HepG2 (cell line): ENCODE measurements at regions not wholly inside any gene's neighbourhood (a gene's known extent, or its start where the extent isn't known, plus 50 kb on each side); places are given as distances from the start of the nearest gene placed in this dataset.

ENCODE experiments used
- ATAC-seq: fragments of 200-7000 bp; cut with Tn5 transposase; 3 replicates; pipeline ENCODE4 v1.9.1; 2020; ENCODE audit warnings: mild to moderate bottlenecking, moderate library complexity
- BruUV-seq: library from RNA; stranded (reverse); fragments of 400-500 nt; replicated peaks from 2 replicates; lab custom pipeline; 2021; lab: Mats Ljungman, UMichigan
- CTCF ChIA-PET: fragments of 300-600 bp; formaldehyde crosslinking; extraction: SDS; loops from one replicate; lab custom pipeline; 2021; ENCODE audit warnings: low total read pairs, inconsistent platforms, low intra/inter-chr PET ratio; lab: Yijun Ruan, JAX
- POLR2A ChIA-PET: fragments of 350-600 bp; sonication (Branson Sonifier 250); formaldehyde crosslinking; loops from one replicate; lab custom pipeline; 2020; ENCODE audit warnings: antibody characterized with exemption, inconsistent platforms; lab: Yijun Ruan, JAX
- DNase-seq: peaks from one replicate; pipeline ENCODE4 v3.0.0-alpha.2; 2015; ENCODE audit warnings: low spot score
- FAIRE-seq: peaks from 3 replicates; lab custom pipeline; 2011; peaks lifted over from hg19 to GRCh38; lab: Jason Lieb, UNC
- H2AFZ ChIP-seq: one replicate; pipeline ENCODE4 v1.6.1; 2011; ENCODE audit warnings: low read length, inconsistent platforms
- H3K27ac ChIP-seq: fragments of 300-600 bp; 3 replicates; pipeline ENCODE4 v1.8.0; 2011; ENCODE audit warnings: mixed run types, mild to moderate bottlenecking, mixed read lengths, low read length, inconsistent platforms; ENCODE audit not compliant: insufficient read depth; ENCODE audit errors: extremely low read length
- H3K27me3 ChIP-seq, 2 experiments: fragments of 200-600 bp in 1 of 2; 2 replicates in 1 of 2; 3 replicates in 1 of 2; pipeline versions ENCODE4 v1.6.0 to v1.8.0; 2011; ENCODE audit warnings: low read length in 2 of 2, mild to moderate bottlenecking in 2 of 2, moderate library complexity in 2 of 2, inconsistent platforms in 1 of 2; ENCODE audit not compliant: insufficient read depth in 2 of 2, control insufficient read depth in 1 of 2
- H3K36me3 ChIP-seq, 2 experiments: fragments of 200-600 bp in 1 of 2; replicated peaks in 1 of 2; 2 replicates in 1 of 2; 3 replicates in 1 of 2; pipeline versions ENCODE4 v1.5.1 to v1.8.0; 2011; ENCODE audit warnings: low read length in 2 of 2, inconsistent platforms in 1 of 2; ENCODE audit not compliant: insufficient read depth in 2 of 2, control insufficient read depth in 1 of 2
- H3K4me1 ChIP-seq: 2 replicates; pipeline ENCODE4 v1.5.1; 2012; ENCODE audit warnings: low read length, inconsistent platforms; ENCODE audit not compliant: insufficient read depth
- H3K4me2 ChIP-seq: 2 replicates; pipeline ENCODE4 v1.6.0; 2011; ENCODE audit warnings: low read depth, low read length, inconsistent platforms
- H3K4me3 ChIP-seq, 3 experiments: fragments of 200-600 bp in 1 of 3; sonication (generic), shearing (Covaris generic) in 1 of 3; replicated peaks in 1 of 3; 2 replicates each; pipeline ENCODE4 v1.5.1; 2011 to 2016; ENCODE audit warnings: low read length in 3 of 3, inconsistent platforms in 2 of 3, low read depth in 2 of 3, mild to moderate bottlenecking in 2 of 3, control low read depth in 1 of 3, mixed read lengths in 1 of 3; ENCODE audit not compliant: insufficient read depth in 1 of 3
- H3K79me2 ChIP-seq: one replicate; pipeline ENCODE4 v1.6.1; 2011; ENCODE audit warnings: low read length, inconsistent platforms; ENCODE audit not compliant: insufficient read depth
- H3K9ac ChIP-seq: 2 replicates; pipeline ENCODE4 v1.6.0; 2011; ENCODE audit warnings: mild to moderate bottlenecking, low read depth, low read length, inconsistent platforms; ENCODE audit not compliant: insufficient read depth
- H3K9me3 ChIP-seq: 2 replicates; pipeline ENCODE4 v1.5.1; 2012; ENCODE audit warnings: mild to moderate bottlenecking, low read length
- H4K20me1 ChIP-seq: 2 replicates; pipeline ENCODE4 v1.6.0; 2011; ENCODE audit warnings: inconsistent platforms, mild to moderate bottlenecking, low read length, moderate library complexity; ENCODE audit not compliant: insufficient read depth
- IRF2 ChIP-seq: IDR thresholded peaks from 2 replicates; pipeline ENCODE4 v1.6.1; 2018; ENCODE audit warnings: missing genetic modification reagents, missing compliant biosample characterization
- PRPF4 ChIP-seq: fragments of 200-400 bp; formaldehyde crosslinking; IDR thresholded peaks from 2 replicates; pipeline ENCODE4 v1.6.1; 2016; ENCODE audit warnings: low read length, low read depth; ENCODE audit not compliant: poor library complexity, severe bottlenecking
- SPEN ChIP-seq: sonication (generic); formaldehyde crosslinking; IDR thresholded peaks from 2 replicates; pipeline ENCODE4 v1.5.1; 2020; ENCODE audit warnings: low read depth, mild to moderate bottlenecking, missing genetic modification reagents
- THYN1 ChIP-seq: sonication (generic); formaldehyde crosslinking; IDR thresholded peaks from 2 replicates; pipeline ENCODE4 v1.8.1; 2023; ENCODE audit warnings: low read depth, mild to moderate bottlenecking, moderate library complexity, missing genetic modification reagents, borderline replicate concordance
- TRIM24 ChIP-seq: sonication (generic); formaldehyde crosslinking; IDR thresholded peaks from 2 replicates; pipeline ENCODE4 v1.8.0; 2022; ENCODE audit warnings: mild to moderate bottlenecking, missing genetic modification reagents
- ZBTB42 ChIP-seq: sonication (generic); formaldehyde crosslinking; IDR thresholded peaks from 2 replicates; pipeline ENCODE4 v1.5.0; 2020; ENCODE audit warnings: mild to moderate bottlenecking, missing genetic modification reagents
- ZFP62 ChIP-seq: sonication (generic); formaldehyde crosslinking; IDR thresholded peaks from 2 replicates; pipeline ENCODE4 v1.4.0; 2020; ENCODE audit warnings: missing genetic modification reagents
- ZNF260 ChIP-seq: sonication (generic); formaldehyde crosslinking; IDR thresholded peaks from 2 replicates; pipeline ENCODE4 v1.4.0; 2020; ENCODE audit warnings: missing genetic modification reagents, low read depth, mild to moderate bottlenecking, borderline replicate concordance
- ZNF496 ChIP-seq: sonication (generic); formaldehyde crosslinking; IDR thresholded peaks from 2 replicates; pipeline ENCODE4 v1.8.1; 2023; ENCODE audit warnings: mild to moderate bottlenecking, moderate library complexity, missing genetic modification reagents; ENCODE audit not compliant: insufficient replicate concordance
- ZNF772 ChIP-seq: sonication (generic); formaldehyde crosslinking; IDR thresholded peaks from 2 replicates; pipeline ENCODE4 v1.5.0; 2020; ENCODE audit warnings: mild to moderate bottlenecking, missing genetic modification reagents
- WGBS: methylation state at CpG from one replicate; pipeline ENCODE4 v1.1.6; 2017; ENCODE audit warnings: low lambda C conversion rate; 5-methylcytosine and 5-hydroxymethylcytosine counted together
- in situ Hi-C: cut with HindIII; loops from 2 replicates; pipeline ENCODE4 v1.10.0; 2017; ENCODE audit warnings: low pct_unique_long_range_greater_than_20kb; ENCODE audit not compliant: extremely low pct_ligation_motif_present
- intact Hi-C: fragments of 100-400 bp; cut with micrococcal nuclease; formaldehyde crosslinking; loops from one replicate; pipeline ENCODE4 v1.10.0; 2022; ENCODE audit not compliant: unreplicated experiment
- TF ChIP-seq, protein P1 (sequence below): sonication (generic); formaldehyde crosslinking; IDR thresholded peaks from 2 replicates; pipeline ENCODE4 v1.4.0; 2020; ENCODE audit warnings: missing genetic modification reagents, borderline replicate concordance

DNA sequence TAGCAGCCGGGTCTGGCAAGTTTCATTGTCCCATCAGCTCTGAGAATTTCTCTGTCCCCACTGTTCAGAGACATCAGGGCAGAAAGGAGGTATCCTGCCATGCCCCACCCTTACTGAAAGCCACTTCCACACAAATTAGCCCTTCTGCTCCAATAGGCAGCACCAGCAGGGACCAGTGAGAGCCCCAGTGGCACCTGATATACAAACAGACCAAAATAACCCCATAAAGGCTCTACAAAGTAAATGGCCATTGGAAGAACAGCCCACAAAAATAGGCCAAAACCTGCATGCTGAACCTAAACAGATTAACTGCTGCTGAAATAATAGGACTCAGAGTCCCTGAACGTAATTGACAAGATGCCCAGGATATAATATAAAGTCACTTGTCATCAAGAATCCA is 199.9 kb downstream of the TMEM200A start:
- CTCF ChIA-PET: no interaction called here
- FAIRE-seq (no peak), DNase-seq (no peak), ATAC-seq (no peak)
- intact Hi-C loops: no loop called here
- in situ Hi-C loops: no loop called here
- Histone ChIP-seq H3K4me3 (no peak overlapping the region), H3K79me2 (no peaks in the 10 kb centered on the region), H3K4me2 (no peak overlapping the region), H3K4me1 (no peaks in the 10 kb centered on the region), H3K27ac (no peak overlapping the region), H3K27me3 (0 out of 5 replicates have a peak, but pooled peaks cover 0 to 3% of the 10 kb centered on the region in 2 experiments), H3K36me3 (no peaks in the 10 kb centered on the region), H3K9ac (no peak overlapping the region), H3K9me3 (no peaks in the 10 kb centered on the region), H2AFZ (no peak overlapping the region), H4K20me1 (no peaks in the 10 kb centered on the region)
- no peak for TF ChIP-seq THYN1 (CRISPR knock-in tag)
- no peak for TF ChIP-seq PRPF4
- no peak for TF ChIP-seq TRIM24 (CRISPR knock-in tag)
- no peak for TF ChIP-seq ZBTB42 (CRISPR knock-in tag)
- no peak for TF ChIP-seq IRF2 (CRISPR knock-in tag)
- no peak for TF ChIP-seq ZNF772
- TF ChIP-seq SPEN (CRISPR knock-in tag): no peak
- TF ChIP-seq ZNF260 (CRISPR knock-in tag): no peak
- no peak for TF ChIP-seq ZNF496
- TF ChIP-seq, protein P1, sequence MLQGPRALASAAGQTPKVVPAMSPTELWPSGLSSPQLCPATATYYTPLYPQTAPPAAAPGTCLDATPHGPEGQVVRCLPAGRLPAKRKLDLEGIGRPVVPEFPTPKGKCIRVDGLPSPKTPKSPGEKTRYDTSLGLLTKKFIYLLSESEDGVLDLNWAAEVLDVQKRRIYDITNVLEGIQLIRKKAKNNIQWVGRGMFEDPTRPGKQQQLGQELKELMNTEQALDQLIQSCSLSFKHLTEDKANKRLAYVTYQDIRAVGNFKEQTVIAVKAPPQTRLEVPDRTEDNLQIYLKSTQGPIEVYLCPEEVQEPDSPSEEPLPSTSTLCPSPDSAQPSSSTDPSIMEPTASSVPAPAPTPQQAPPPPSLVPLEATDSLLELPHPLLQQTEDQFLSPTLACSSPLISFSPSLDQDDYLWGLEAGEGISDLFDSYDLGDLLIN (CRISPR knock-in tag): no peak
- TF ChIP-seq ZFP62 (CRISPR knock-in tag): no peak
- 2% methylated on average over 2 of the region's 2 CpGs for WGBS
- BruUV-seq: no TSS peak
- POLR2A ChIA-PET: no interaction called here
